Type B pancreatic cell (in vitro differentiated cells): ENCODE measurements at regions not wholly inside any gene's neighbourhood (a gene's known extent, or its start where the extent isn't known, plus 50 kb on each side); places are given as distances from the start of the nearest gene placed in this dataset.

Experiments used
- DNase-seq: peaks from one replicate; pipeline ENCODE4 v3.0.0; 2021; ENCODE audit warnings: mixed read lengths; ENCODE audit not compliant: unreplicated experiment; ENCODE audit errors: extremely low spot score
- H3K27ac Mint-ChIP-seq: 2 replicates; pipeline ENCODE4 v1.8.0; 2021; ENCODE audit warnings: mild to moderate bottlenecking, mixed read lengths
- H3K27me3 Mint-ChIP-seq: 2 replicates; pipeline ENCODE4 v1.8.0; 2021; ENCODE audit warnings: mixed read lengths
- H3K36me3 Mint-ChIP-seq: 2 replicates; pipeline ENCODE4 v1.8.0; 2021; ENCODE audit warnings: mixed read lengths
- H3K4me1 Mint-ChIP-seq: one replicate; pipeline ENCODE4 v1.8.0; 2021; ENCODE audit warnings: mixed read lengths; ENCODE audit not compliant: unreplicated experiment
- H3K4me3 Mint-ChIP-seq: 2 replicates; pipeline ENCODE4 v1.8.0; 2021; ENCODE audit warnings: mild to moderate bottlenecking, mixed read lengths
- H3K9me3 Mint-ChIP-seq: 2 replicates; pipeline ENCODE4 v1.8.0; 2021; ENCODE audit warnings: mixed read lengths
- CTCF ChIP-seq: fragments of 200-600 bp; sonication (generic); conservative IDR thresholded peaks from 2 replicates; pipeline ENCODE4 v1.5.0; 2021; ENCODE audit warnings: antibody characterized with exemption, mild to moderate bottlenecking

- H3K4me1 Mint-ChIP-seq, result peaks cover 27% of the 10 kb centered on the region
- no peak overlapping the region for H3K27ac Mint-ChIP-seq
- H3K27me3 Mint-ChIP-seq, result peaks cover 10% of the 10 kb centered on the region
- TF ChIP-seq CTCF, result no peak
- H3K36me3 Mint-ChIP-seq, result no peaks in the 10 kb centered on the region
- no peak for DNase-seq
- H3K9me3 Mint-ChIP-seq, result no peaks in the 10 kb centered on the region
- no peak overlapping the region for H3K4me3 Mint-ChIP-seq
These were observed 176.6 kb downstream of the EN1 start for GRCh38 chr2:118670838-118671237.

GRCh38 chr2:118670276-118670675 lies 177.2 kb downstream of the EN1 start:
- DNase-seq, result no peak
- H3K36me3 Mint-ChIP-seq, result no peaks in the 10 kb centered on the region
- no peak for TF ChIP-seq CTCF
- H3K27me3 Mint-ChIP-seq, result peaks cover 8% of the 10 kb centered on the region
- H3K4me3 Mint-ChIP-seq, result no peak overlapping the region
- peaks cover 27% of the 10 kb centered on the region for H3K4me1 Mint-ChIP-seq
- no peak overlapping the region for H3K27ac Mint-ChIP-seq
- H3K9me3 Mint-ChIP-seq, result no peaks in the 10 kb centered on the region

- no peaks in the 10 kb centered on the region for H3K9me3 Mint-ChIP-seq
- no peak for TF ChIP-seq CTCF
- no peak for DNase-seq
- H3K36me3 Mint-ChIP-seq, result no peaks in the 10 kb centered on the region
- peaks cover 27% of the 10 kb centered on the region for H3K4me1 Mint-ChIP-seq
- H3K27ac Mint-ChIP-seq, result no peak overlapping the region
- H3K4me3 Mint-ChIP-seq, result no peak overlapping the region
- peaks cover 8% of the 10 kb centered on the region for H3K27me3 Mint-ChIP-seq
These were observed 177.8 kb downstream of the EN1 start for GRCh38 chr2:118669654-118670053.

- no peak overlapping the region for H3K27ac Mint-ChIP-seq
These were observed 178.7 kb downstream of the EN1 start for GRCh38 chr2:118668431-118669424.

GRCh38 chr2:118667964-118668363 lies 179.5 kb downstream of the EN1 start:
- H3K9me3 Mint-ChIP-seq, result no peaks in the 10 kb centered on the region
- no peak for DNase-seq

More at GRCh38 chr2:118668431-118669424, 178.7 kb downstream of the EN1 start:
- no peaks in the 10 kb centered on the region for H3K9me3 Mint-ChIP-seq
- DNase-seq, result no peak
- H3K4me1 Mint-ChIP-seq, result peaks cover 27% of the 10 kb centered on the region
- no peak overlapping the region for H3K4me3 Mint-ChIP-seq
- H3K36me3 Mint-ChIP-seq, result no peaks in the 10 kb centered on the region
- peaks cover 8% of the 10 kb centered on the region for H3K27me3 Mint-ChIP-seq
- TF ChIP-seq CTCF, result no peak

More at GRCh38 chr2:118667964-118668363, 179.5 kb downstream of the EN1 start:
- Mint-ChIP-seq H3K27ac (no peak overlapping the region), H3K4me3 (no peak overlapping the region), H3K27me3 (peaks cover 8% of the 10 kb centered on the region), H3K36me3 (no peaks in the 10 kb centered on the region), H3K4me1 (peaks cover 27% of the 10 kb centered on the region)
- no peak for TF ChIP-seq CTCF
